ENCODE measurements at regions not wholly inside any gene's neighbourhood (a gene's known extent, or its start where the extent isn't known, plus 50 kb on each side); places are given as distances from the start of the nearest gene placed in this dataset.

DNA sequence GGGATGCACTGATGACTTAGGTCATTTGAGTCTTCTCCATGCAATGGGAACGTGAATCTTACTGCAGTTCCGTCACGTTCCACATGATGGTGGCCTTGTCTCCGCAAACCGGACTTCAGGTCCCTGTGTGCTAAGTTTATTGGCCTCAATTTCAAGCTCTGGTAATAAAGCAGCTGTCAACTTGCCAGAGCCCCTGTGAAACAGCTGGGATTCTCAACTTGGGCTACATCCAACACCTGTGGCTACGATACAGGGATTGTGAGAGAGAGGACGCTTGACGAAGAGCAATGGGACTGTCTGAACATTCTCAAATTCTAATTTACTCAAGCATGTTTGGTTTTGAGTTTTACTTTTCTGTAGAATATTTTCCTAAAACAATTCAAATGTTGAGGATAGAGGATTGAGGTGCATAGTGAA, 174.2 kb downstream of the PTN start:
- TF ChIP-seq EP300 (IDR thresholded peaks at IDR 0.05; ENCODE audit: borderline replicate concordance), result no peak
- TF ChIP-seq RAD21 (IDR thresholded peaks at IDR 0.05; ENCODE audit: low read depth), result peak; percentile 40; the same call in 1 of the 2 replicates
- TF ChIP-seq FOXM1 (IDR thresholded peaks at IDR 0.05; ENCODE audit: borderline replicate concordance, low read depth), result no peak
- no peak for TF ChIP-seq TAF1 (IDR thresholded peaks at IDR 0.05; ENCODE audit: low read depth)
- TF ChIP-seq CEBPB (IDR thresholded peaks at IDR 0.05), result no peak
- TF ChIP-seq, protein P1, sequence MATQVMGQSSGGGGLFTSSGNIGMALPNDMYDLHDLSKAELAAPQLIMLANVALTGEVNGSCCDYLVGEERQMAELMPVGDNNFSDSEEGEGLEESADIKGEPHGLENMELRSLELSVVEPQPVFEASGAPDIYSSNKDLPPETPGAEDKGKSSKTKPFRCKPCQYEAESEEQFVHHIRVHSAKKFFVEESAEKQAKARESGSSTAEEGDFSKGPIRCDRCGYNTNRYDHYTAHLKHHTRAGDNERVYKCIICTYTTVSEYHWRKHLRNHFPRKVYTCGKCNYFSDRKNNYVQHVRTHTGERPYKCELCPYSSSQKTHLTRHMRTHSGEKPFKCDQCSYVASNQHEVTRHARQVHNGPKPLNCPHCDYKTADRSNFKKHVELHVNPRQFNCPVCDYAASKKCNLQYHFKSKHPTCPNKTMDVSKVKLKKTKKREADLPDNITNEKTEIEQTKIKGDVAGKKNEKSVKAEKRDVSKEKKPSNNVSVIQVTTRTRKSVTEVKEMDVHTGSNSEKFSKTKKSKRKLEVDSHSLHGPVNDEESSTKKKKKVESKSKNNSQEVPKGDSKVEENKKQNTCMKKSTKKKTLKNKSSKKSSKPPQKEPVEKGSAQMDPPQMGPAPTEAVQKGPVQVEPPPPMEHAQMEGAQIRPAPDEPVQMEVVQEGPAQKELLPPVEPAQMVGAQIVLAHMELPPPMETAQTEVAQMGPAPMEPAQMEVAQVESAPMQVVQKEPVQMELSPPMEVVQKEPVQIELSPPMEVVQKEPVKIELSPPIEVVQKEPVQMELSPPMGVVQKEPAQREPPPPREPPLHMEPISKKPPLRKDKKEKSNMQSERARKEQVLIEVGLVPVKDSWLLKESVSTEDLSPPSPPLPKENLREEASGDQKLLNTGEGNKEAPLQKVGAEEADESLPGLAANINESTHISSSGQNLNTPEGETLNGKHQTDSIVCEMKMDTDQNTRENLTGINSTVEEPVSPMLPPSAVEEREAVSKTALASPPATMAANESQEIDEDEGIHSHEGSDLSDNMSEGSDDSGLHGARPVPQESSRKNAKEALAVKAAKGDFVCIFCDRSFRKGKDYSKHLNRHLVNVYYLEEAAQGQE (IDR thresholded peaks at IDR 0.05; ENCODE audit: low read depth), result no peak
- no peak for TF ChIP-seq ZBTB7A (IDR thresholded peaks at IDR 0.05; ENCODE audit: low read depth)
- TF ChIP-seq, protein P2, sequence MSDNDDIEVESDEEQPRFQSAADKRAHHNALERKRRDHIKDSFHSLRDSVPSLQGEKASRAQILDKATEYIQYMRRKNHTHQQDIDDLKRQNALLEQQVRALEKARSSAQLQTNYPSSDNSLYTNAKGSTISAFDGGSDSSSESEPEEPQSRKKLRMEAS (IDR thresholded peaks at IDR 0.05), result no peak
- TF ChIP-seq, protein P3, sequence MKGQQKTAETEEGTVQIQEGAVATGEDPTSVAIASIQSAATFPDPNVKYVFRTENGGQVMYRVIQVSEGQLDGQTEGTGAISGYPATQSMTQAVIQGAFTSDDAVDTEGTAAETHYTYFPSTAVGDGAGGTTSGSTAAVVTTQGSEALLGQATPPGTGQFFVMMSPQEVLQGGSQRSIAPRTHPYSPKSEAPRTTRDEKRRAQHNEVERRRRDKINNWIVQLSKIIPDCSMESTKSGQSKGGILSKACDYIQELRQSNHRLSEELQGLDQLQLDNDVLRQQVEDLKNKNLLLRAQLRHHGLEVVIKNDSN (IDR thresholded peaks at IDR 0.05), result no peak
- TF ChIP-seq YY1 (IDR thresholded peaks at IDR 0.05; ENCODE audit: low read depth), result no peak
- no peak for TF ChIP-seq CREB1 (IDR thresholded peaks at IDR 0.05; ENCODE audit: low read depth)

All from Ishikawa (cell line).